HG02970 (cell line): ENCODE measurements at regions not wholly inside any gene's neighbourhood (a gene's known extent, or its start where the extent isn't known, plus 50 kb on each side); places are given as distances from the start of the nearest gene placed in this dataset.
"Not testable (repeated sequence)": the region's sequence is repeated elsewhere in the genome, so short reads cannot be mapped to it uniquely, and the experiment has no call there.

ENCODE experiments used
- ATAC-seq: cut with Tn5 transposase; IDR thresholded peaks from one replicate; pipeline ENCODE4 v1.9.1; 2021; ENCODE audit warnings: mild to moderate bottlenecking, moderate library complexity, moderate number of reproducible peaks; ENCODE audit not compliant: unreplicated experiment, low FRiP score

GRCh38 chr16:10232757-10233156 lies 50.5 kb upstream of the GRIN2A start:
- no peak for ATAC-seq

DNA sequence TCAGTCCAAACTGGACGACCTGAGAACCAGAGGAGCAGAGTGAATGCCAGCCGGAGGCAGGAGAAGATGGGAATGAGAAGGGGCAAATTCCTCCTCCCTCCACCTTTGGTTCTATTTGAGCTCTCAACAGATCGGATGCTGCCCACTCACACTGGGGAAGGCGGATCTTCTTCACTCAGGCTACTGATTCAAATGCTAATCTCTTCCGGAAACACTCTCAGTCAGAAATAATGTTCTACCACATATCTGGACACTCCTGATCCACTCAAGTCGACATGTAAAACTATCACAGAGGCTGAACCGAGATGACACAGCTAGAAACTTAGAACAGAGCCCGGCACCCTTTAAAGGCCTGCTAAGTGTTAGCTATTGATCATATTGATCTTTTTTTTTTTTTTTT lies 57.4 kb upstream of the GRIN2A start:
- no peak for ATAC-seq

GRCh38 chr16:10240854-10241613 lies 58.8 kb upstream of the GRIN2A start:
- no peak for ATAC-seq

DNA sequence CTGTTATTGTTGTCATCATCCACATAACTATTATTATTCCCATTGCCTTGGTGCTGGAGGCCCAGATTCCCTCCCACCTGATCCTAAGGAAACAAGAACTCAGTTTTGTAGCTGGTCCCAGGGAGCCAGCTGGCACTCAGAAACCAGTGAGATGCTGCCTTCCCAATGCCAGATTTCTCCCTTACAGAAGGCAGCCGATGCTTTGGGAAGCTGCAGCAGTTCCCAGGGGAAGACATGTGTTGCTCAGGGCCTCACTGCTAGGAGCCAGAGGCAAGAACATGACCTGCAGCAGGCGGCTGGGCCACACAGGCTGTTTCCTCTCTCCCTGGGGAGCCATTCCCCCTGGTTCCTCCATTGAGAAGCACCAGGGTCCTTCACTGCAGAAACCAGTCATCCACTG lies 59.9 kb upstream of the GRIN2A start:
- ATAC-seq, result no peak

- no peak for ATAC-seq
Observed at GRCh38 chr16:10242916-10243315, 60.7 kb upstream of the GRIN2A start.

- ATAC-seq, result no peak
Observed at GRCh38 chr16:10245002-10245401, 62.8 kb upstream of the GRIN2A start.

- no peak for ATAC-seq
Observed at GRCh38 chr16:10250137-10250828, 68.1 kb upstream of the GRIN2A start.

GRCh38 chr16:10252155-10252554 lies 69.9 kb upstream of the GRIN2A start:
- ATAC-seq, result no peak

DNA sequence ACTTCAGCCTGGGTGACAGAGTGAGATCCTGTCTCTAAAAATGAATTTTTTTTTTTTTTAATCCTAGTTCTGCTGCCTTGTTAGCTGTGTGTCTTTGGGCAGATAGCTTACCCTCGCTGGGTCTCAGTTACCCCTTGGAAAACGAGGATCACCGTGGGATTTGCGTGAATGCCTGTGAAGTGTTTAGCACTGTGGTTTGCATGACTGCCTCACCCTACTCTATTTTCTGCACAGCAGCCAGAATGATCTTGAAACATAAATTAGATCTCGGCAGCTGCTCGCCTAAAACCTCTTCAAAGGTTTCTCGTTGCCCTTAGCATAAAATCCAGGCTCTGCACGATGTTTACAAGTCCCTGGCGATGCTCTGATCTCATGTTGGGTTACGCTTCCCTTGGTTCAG lies 71.2 kb upstream of the GRIN2A start:
- no peak for ATAC-seq

DNA sequence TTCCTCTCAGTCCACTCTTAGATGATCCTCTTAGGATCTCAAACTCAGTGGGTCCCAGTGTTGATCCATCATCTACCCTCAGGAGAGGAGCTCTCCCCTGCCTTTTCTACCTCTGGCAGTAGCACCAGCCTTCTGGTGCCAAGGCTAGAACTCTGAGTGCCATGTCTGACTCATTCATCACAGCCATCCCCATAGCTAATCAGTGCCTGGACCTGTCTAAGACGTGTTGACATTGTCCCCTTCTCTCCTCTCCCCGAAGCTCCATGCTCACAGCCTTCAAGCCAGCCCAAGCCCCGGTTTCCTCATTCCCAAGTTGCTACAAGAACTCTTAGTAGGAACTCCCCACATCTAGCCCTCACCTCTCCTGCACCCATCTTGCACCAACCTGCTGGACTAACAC lies 73.5 kb upstream of the GRIN2A start:
- no peak for ATAC-seq

GRCh38 chr16:10256784-10257641 lies 74.8 kb upstream of the GRIN2A start:
- no peak for ATAC-seq

DNA sequence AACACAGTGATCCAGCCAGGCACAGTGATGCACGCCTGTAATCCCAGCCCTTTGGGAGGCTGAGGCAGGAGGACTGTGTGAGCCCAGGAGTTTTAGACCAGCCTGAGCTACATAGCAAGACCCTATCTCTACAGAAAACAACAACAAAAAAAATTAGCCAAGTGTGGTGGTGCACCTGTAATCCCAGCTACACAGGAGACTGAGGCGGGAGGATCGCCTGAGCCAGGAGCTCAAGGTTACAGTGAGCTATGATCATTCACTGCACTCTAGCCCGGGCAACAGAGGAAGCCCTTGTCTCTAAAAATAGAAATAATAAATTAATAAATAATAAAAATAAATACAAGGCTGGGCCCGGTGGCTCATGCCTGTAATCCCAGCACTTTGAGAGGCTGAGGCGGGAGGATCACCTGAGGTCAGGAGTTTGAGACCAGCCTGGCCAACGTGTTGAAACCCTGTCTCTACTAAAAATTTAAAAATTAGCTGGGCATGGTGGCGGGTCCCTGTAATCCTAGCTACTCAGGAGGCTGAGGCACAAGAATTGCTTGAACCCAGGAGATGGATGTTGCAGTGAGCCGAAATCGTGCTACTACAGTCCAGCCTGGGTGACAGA lies 75.5 kb upstream of the GRIN2A start:
- not testable (repeated sequence) for ATAC-seq

DNA sequence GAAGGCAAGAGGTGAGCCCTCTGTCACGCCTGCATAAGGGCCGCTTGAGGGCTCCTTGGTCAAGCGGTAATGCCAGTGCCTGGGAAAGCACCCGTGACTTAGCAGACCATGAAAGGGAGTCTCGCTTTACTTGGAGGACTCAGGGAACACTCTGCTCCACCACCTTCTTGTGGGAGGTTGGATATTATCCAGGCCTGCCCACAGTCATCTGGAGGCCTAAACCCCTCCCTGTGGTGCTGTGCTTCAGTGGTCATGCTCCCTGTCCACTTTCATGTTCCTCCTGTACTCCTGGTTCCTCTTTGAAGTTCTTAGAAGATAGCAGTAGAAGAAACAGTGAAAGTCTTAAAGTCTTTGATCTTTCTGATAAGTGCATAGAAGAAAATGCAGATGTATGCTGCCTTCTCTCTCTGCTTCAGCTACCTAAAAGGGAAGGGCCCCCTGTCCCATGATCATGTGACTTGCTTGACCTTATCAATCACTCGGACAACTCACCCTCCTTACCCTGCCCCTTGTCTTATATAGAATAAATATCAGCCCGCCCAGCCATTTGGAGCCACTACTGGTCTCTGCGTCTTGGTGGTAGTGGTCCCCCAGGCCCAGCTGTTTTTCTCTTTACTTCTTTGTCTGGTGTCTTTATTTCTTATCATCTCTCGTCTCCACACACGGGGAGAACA lies 76.8 kb upstream of the GRIN2A start:
- ATAC-seq, result not testable (repeated sequence)

DNA sequence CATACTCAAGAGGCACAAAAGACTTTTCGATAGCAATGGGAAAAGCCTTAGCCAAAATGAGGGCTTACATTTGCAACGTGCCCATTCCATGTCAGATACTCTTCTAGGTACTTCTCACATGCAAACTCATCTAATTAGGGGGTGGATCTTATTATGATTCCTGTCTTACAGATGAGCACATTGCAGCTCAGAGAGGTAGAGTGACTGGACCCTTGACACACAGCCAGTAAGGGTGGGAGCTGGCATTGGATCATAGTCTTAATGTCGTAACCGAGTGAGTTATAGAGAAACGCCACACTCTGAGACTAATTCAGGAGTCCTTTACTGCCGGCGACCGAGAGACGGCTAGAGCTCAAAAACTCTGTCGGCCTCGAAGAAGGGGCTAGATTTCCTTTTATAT lies 78.8 kb upstream of the GRIN2A start:
- no peak for ATAC-seq

DNA sequence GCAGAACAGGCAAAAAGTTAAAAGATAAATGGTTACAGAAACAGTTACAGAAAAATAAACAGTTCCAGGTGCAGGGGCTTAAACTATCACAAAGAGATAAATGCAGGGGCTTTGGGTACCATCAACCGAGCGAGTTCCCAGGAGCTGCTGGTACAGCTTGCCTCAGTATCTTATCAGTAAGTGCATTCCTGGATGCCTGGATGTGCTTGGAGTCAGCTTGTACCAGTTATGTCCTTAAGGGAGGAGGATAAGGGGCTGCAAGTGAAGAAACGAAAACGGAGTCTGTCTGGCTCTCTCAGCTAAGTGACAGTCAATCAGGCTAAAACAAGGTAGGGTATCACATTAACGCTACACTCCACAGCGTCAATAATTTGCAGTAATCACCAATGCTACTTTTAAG lies 79.3 kb upstream of the GRIN2A start:
- ATAC-seq, result not testable (repeated sequence)

DNA sequence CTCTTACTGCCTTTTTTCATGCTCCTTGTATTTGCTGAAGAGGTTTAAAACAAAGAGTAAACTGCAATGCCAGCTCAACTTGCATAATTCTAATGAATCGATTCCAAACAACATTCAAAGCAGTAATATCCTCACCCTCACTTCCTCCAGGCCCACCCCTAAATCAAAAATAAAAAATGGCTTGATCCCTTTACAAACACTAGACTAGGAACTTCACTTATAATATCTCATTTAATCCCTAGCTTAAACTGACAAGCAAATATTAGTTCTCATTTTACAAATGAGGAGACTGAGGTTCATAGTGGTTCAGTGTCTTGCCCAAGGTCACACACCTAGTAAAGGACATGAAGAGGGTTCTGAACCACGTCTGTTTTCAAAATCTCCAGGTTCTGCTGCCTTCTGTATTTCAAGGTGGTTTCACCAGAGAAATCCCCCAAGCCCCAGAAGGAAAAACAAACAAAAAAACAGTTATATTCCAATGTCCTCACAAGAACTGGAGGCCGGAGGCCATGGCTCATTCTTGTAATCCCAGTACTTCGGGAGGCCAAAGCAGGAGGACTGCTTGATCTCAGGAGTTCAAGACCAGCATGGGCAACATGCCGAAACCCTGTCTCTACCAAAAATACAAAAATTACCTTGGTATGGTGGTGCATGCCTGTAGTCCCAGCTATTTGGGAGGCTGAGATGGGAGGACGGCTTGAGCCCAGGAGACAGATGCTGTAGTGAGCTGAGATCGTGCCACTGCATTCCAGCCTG lies 80.3 kb upstream of the GRIN2A start:
- no peak for ATAC-seq

DNA sequence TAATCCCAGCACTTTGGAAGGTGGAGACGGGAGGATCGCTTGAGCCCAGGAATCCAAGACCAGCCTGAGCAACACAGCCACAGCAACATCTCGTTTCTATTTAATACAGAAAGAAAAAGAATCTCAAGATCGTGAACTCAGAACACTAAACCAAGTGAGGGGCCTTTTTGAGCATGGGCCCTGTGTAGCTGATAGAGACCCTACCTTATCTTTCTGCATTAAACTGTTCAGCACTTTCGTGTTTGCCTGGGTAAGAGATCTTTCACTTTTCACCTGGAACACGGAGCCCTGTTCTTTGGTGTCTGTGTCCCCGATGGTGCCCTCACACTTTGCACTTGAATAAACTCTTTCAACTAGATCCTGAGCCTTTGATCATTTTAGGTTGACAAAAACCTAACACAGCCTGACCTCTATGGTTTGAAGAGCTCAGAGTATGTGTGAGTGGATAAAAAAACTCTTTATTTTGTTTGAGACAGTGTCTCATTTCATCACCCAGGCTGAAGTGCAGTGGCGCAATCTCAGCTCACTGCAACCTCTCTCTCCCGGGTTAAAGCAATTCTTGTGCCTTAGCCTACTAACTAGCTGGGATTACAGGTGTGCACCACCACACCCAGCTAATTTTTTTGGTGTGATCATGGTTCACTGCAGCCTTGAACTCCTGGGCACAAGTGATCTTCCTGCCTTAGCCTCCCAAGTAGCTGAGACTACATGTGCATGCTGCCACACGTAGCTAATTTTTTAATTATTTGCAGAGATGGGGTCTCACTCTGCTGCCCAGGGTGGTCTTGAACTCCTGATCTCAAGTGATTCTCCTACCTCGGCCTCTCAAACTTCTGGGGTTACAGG lies 83.8 kb upstream of the GRIN2A start:
- ATAC-seq, result no peak

GRCh38 chr16:10266809-10267208 lies 84.6 kb upstream of the GRIN2A start:
- no peak for ATAC-seq

GRCh38 chr16:10269632-10270031 lies 87.4 kb upstream of the GRIN2A start:
- ATAC-seq, result no peak
